Endodermal cell (in vitro differentiated cells): ENCODE measurements at regions not wholly inside any gene's neighbourhood (a gene's known extent, or its start where the extent isn't known, plus 50 kb on each side); places are given as distances from the start of the nearest gene placed in this dataset.

Source experiments
- DNase-seq: peaks from one replicate; pipeline ENCODE4 v3.0.0-alpha.2; 2017
- H3K27ac ChIP-seq: 2 replicates; pipeline ENCODE4 v1.5.1; 2013; ENCODE audit warnings: mild to moderate bottlenecking, low read depth, low read length, moderate library complexity
- H3K27me3 ChIP-seq: 2 replicates; pipeline ENCODE4 v1.6.1; 2013; ENCODE audit warnings: mild to moderate bottlenecking, low read length, moderate library complexity; ENCODE audit not compliant: insufficient read depth, control insufficient read depth, poor library complexity, severe bottlenecking
- H3K36me3 ChIP-seq: 2 replicates; pipeline ENCODE4 v1.7.0; 2013; ENCODE audit warnings: mild to moderate bottlenecking, low read length, moderate library complexity; ENCODE audit not compliant: control insufficient read depth, insufficient read depth
- H3K4me1 ChIP-seq: one replicate; pipeline ENCODE4 v1.7.0; 2013; ENCODE audit warnings: low read length; ENCODE audit not compliant: control insufficient read depth, insufficient read depth
- H3K4me3 ChIP-seq: 2 replicates; pipeline ENCODE4 v1.5.1; 2013; ENCODE audit warnings: mild to moderate bottlenecking, low read length, moderate library complexity
- H3K9ac ChIP-seq: 2 replicates; pipeline ENCODE4 v1.6.1; 2013; ENCODE audit warnings: mild to moderate bottlenecking, low read length, moderate library complexity; ENCODE audit not compliant: poor library complexity, severe bottlenecking; ENCODE audit errors: extremely low read depth
- H3K9me3 ChIP-seq: 2 replicates; pipeline ENCODE4 v1.6.1; 2013; ENCODE audit warnings: mild to moderate bottlenecking, low read length, moderate library complexity; ENCODE audit not compliant: control insufficient read depth
- H3K27ac Mint-ChIP-seq: 2 replicates; pipeline ENCODE4 v1.8.0; 2020; ENCODE audit warnings: mixed read lengths
- H3K27me3 Mint-ChIP-seq: 2 replicates; pipeline ENCODE4 v1.8.0; 2021; ENCODE audit warnings: mild to moderate bottlenecking, mixed read lengths; ENCODE audit not compliant: insufficient read depth
- H3K36me3 Mint-ChIP-seq: 2 replicates; pipeline ENCODE4 v1.8.0; 2020; ENCODE audit warnings: low read depth, mixed read lengths
- H3K4me1 Mint-ChIP-seq: 2 replicates; pipeline ENCODE4 v1.8.0; 2020; ENCODE audit warnings: mixed read lengths
- H3K4me3 Mint-ChIP-seq: 2 replicates; pipeline ENCODE4 v1.8.0; 2020; ENCODE audit warnings: mild to moderate bottlenecking, moderate library complexity, mixed read lengths
- H3K9me3 Mint-ChIP-seq: 2 replicates; pipeline ENCODE4 v1.8.0; 2020; ENCODE audit warnings: mild to moderate bottlenecking, mixed read lengths
- WGBS, 2 experiments: methylation state at CpG; one replicate each; pipeline versions ENCODE4 v1.1.5 to v1.1.7; 2013; ENCODE audit warnings: missing lambda C conversion rate in 2 of 2, mixed read lengths in 1 of 2; ENCODE audit not compliant: insufficient coverage in 1 of 2, insufficient read length in 1 of 2; 5-methylcytosine and 5-hydroxymethylcytosine counted together
- TF ChIP-seq, protein P1 (sequence below): fragments of 200-600 bp; sonication (generic); conservative IDR thresholded peaks from 2 replicates; pipeline ENCODE4 v1.5.0; 2021; ENCODE audit warnings: antibody characterized with exemption, mild to moderate bottlenecking

DNA sequence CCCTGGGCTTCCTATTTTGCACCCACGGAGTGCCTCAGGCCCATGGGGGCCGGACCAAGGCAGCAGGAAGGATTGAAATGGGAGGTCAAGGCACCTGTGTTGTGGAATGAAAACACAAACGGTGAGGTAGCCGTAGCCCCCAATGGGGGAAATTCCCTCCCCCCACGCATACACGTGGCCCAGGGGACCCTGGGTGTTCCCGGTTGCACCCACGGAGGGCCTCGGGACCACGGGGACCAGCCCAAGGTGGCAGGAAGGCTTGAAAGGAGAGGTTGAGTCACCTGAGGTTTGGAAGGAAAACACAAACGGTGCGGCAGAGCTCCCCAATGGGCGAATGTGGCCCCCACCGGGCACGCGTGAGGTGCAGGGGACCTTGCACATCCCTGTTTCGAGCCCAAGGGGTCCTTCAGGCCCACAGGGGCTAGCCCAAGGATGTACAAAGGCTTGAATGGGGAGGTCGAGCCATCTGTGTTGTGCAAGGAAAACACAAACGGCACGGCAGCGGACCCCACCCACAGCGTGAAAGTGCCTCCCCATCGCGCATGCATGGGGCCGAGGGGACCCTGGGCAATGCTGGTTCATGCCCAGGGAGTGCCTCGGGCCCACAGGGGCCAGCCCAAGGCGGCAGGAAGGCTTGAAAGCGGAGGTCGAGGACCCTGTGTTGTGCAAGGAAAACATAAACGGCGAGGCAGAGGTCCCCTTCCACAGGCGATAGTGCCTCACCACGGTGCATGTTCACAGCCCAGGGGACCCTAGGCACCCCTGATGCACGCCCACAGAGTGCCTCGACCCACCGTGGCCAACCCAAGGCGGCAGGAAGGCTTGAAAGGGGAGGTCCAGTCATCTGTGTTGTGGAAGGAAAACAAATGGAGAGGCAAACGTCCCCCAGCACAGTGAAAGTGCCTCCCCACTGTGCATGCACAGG is 376.7 kb downstream of the ALG10 start:
- H3K27ac Mint-ChIP-seq = no peak overlapping the region
- no peaks in the 10 kb centered on the region for H3K4me1 ChIP-seq
- WGBS, 2 experiments = 71 to 80% methylated on average over 23 to 38 of the region's 38 CpGs
- DNase-seq = peak; percentile 22
- H3K9me3 ChIP-seq = peaks cover 21% of the 10 kb centered on the region
- TF ChIP-seq, protein P1, sequence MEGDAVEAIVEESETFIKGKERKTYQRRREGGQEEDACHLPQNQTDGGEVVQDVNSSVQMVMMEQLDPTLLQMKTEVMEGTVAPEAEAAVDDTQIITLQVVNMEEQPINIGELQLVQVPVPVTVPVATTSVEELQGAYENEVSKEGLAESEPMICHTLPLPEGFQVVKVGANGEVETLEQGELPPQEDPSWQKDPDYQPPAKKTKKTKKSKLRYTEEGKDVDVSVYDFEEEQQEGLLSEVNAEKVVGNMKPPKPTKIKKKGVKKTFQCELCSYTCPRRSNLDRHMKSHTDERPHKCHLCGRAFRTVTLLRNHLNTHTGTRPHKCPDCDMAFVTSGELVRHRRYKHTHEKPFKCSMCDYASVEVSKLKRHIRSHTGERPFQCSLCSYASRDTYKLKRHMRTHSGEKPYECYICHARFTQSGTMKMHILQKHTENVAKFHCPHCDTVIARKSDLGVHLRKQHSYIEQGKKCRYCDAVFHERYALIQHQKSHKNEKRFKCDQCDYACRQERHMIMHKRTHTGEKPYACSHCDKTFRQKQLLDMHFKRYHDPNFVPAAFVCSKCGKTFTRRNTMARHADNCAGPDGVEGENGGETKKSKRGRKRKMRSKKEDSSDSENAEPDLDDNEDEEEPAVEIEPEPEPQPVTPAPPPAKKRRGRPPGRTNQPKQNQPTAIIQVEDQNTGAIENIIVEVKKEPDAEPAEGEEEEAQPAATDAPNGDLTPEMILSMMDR = no peak
- no peaks in the 10 kb centered on the region for H3K36me3 ChIP-seq
- H3K27me3 Mint-ChIP-seq = peaks cover 6% of the 10 kb centered on the region
- no peaks in the 10 kb centered on the region for H3K27me3 ChIP-seq
- H3K9me3 Mint-ChIP-seq = peaks cover 100% of the 10 kb centered on the region
- H3K9ac ChIP-seq = no peak overlapping the region
- H3K4me3 Mint-ChIP-seq = no peak overlapping the region
- peaks cover 2% of the 10 kb centered on the region for H3K36me3 Mint-ChIP-seq
- H3K27ac ChIP-seq = no peak overlapping the region
- no peak overlapping the region for H3K4me3 ChIP-seq
- H3K4me1 Mint-ChIP-seq = no peaks in the 10 kb centered on the region

DNA sequence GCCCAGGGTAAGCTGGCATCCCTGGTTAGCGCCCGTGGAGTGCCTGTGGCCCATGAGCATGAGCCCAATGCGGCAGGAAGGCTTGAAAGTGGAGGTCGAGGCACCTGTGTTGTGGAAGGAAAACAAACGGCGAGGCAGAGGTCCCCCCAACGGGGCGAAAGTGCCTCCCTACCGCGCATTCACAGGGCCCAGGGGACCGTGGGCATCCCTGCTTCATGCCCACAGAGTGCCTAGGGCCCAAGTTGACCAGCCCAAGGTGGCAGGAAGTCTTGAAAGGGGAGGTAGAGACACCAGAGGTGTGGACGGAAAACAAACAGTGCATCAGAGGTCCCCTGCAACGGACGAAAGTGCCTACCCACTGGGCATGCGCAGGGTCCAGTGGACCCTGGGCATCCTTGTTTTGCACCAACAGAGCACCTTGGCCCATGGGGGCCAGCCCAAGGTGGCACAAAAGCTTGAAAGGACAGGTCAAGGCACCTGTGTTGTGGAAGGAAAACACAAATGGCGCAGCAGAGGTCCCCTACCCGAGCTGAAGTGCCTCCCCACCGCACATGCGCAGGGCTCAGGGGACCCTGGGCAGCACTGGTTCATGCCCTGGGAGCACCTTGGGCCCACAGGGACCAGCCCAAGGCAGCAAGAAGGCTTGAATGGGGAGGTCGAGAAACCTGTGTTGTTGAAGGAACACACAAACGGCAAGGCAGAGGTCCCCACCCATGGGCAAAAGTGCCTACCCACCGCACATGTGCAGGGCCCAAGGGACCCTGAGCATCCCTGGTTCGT is 377.5 kb downstream of the ALG10 start:
- Histone ChIP-seq H3K4me1 (no peaks in the 10 kb centered on the region), H3K9ac (no peak overlapping the region), H3K36me3 (no peaks in the 10 kb centered on the region), H3K27me3 (no peaks in the 10 kb centered on the region), H3K9me3 (peaks cover 26% of the 10 kb centered on the region), H3K27ac (no peak overlapping the region), H3K4me3 (no peak overlapping the region)
- WGBS, 2 experiments = 71 to 73% methylated on average over 14 to 23 of the region's 23 CpGs
- TF ChIP-seq, protein P1 = no peak
- peaks cover 100% of the 10 kb centered on the region for H3K9me3 Mint-ChIP-seq
- H3K4me1 Mint-ChIP-seq = no peaks in the 10 kb centered on the region
- DNase-seq = peak; percentile 22
- no peak overlapping the region for H3K27ac Mint-ChIP-seq
- H3K36me3 Mint-ChIP-seq = peaks cover 2% of the 10 kb centered on the region
- no peak overlapping the region for H3K4me3 Mint-ChIP-seq
- H3K27me3 Mint-ChIP-seq = peaks cover 6% of the 10 kb centered on the region

DNA sequence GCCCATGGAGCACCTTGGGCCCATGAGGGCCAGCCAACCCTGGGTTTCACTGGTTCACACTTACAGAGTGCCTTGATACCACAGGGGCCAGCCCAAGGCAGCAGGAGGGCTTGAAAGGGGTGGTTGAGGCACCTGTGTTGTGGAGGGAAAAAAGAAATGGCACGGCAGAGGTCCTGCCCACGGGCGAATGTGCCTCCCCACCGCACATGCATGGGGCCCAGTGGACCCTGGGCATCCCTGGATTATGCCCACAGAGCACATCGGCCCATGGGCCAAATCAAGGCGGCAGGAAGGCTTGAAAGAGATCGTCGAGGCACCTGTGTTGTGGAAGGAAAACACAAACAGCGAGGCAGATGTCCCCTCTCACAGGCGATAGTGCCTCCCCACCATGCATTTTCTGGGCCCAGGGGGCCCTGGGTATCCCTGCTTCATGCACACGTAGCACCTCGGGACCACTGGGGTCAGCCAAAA is 378.1 kb downstream of the ALG10 start:
- TF ChIP-seq, protein P1 = no peak
- no peak overlapping the region for H3K27ac ChIP-seq
- H3K27ac Mint-ChIP-seq = no peak overlapping the region
- 81 to 84% methylated on average over 12 of the region's 12 CpGs for WGBS, 2 experiments
- H3K9ac ChIP-seq = no peak overlapping the region
- no peaks in the 10 kb centered on the region for H3K27me3 ChIP-seq
- H3K36me3 ChIP-seq = no peaks in the 10 kb centered on the region
- H3K4me3 Mint-ChIP-seq = no peak overlapping the region
- no peaks in the 10 kb centered on the region for H3K36me3 Mint-ChIP-seq
- H3K27me3 Mint-ChIP-seq = peaks cover 6% of the 10 kb centered on the region
- peaks cover 100% of the 10 kb centered on the region for H3K9me3 Mint-ChIP-seq
- H3K4me1 Mint-ChIP-seq = no peaks in the 10 kb centered on the region
- H3K4me3 ChIP-seq = no peak overlapping the region
- DNase-seq = peak; percentile 13
- H3K9me3 ChIP-seq = peaks cover 29% of the 10 kb centered on the region
- no peaks in the 10 kb centered on the region for H3K4me1 ChIP-seq
